Lower leg skin (tissue), 3 donors: ENCODE measurements at regions not wholly inside any gene's neighbourhood (a gene's known extent, or its start where the extent isn't known, plus 50 kb on each side); places are given as distances from the start of the nearest gene placed in this dataset.

Source experiments
- POLR2A ChIP-seq, 2 donors: fragments of 450-650 bp; IDR thresholded peaks; one replicate each; pipeline ENCODE4 v1.6.1; 2016 to 2017; ENCODE audit warnings: antibody characterized with exemption in 2 of 2, mild to moderate bottlenecking in 1 of 2, moderate library complexity in 1 of 2
- TF ChIP-seq, protein P1 (sequence below), 3 donors: fragments of 450-650 bp; IDR thresholded peaks; one replicate each; pipeline ENCODE4 v1.5.1; 2016; ENCODE audit warnings: antibody characterized with exemption in 3 of 3, mild to moderate bottlenecking in 3 of 3, moderate library complexity in 2 of 3

DNA sequence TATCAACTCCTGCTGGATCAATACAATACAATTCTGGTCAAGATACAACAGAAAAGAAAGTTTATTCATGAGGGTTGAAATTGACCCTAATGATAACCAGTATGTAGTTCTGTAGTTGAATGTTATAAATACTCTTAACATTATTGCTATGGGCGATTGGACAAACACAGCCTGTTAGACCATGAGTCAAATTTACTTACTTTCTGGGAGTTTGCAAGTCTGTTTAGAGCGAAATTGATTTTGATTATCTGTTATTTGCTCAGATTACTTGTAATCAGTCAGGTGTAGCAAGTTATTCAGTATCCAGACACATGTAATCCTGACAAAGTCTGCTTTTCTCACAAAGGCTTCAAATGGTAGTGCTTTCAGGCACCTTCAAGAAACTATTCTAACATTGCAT lies 216.6 kb upstream of the B3GALT2 start:
- TF ChIP-seq, protein P1, sequence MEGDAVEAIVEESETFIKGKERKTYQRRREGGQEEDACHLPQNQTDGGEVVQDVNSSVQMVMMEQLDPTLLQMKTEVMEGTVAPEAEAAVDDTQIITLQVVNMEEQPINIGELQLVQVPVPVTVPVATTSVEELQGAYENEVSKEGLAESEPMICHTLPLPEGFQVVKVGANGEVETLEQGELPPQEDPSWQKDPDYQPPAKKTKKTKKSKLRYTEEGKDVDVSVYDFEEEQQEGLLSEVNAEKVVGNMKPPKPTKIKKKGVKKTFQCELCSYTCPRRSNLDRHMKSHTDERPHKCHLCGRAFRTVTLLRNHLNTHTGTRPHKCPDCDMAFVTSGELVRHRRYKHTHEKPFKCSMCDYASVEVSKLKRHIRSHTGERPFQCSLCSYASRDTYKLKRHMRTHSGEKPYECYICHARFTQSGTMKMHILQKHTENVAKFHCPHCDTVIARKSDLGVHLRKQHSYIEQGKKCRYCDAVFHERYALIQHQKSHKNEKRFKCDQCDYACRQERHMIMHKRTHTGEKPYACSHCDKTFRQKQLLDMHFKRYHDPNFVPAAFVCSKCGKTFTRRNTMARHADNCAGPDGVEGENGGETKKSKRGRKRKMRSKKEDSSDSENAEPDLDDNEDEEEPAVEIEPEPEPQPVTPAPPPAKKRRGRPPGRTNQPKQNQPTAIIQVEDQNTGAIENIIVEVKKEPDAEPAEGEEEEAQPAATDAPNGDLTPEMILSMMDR (IDR thresholded peaks at IDR 0.05): no peak
- no peak for TF ChIP-seq POLR2A (IDR thresholded peaks at IDR 0.05)
